ENCODE measurements at regions not wholly inside any gene's neighbourhood (a gene's known extent, or its start where the extent isn't known, plus 50 kb on each side); places are given as distances from the start of the nearest gene placed in this dataset.

GRCh38 chr12:78501825-78502224 is 362.7 kb upstream of the SYT1 start:
- TF ChIP-seq CEBPB (IDR thresholded peaks at IDR 0.05; ENCODE audit: low read depth, low read length) (no peak), POLR2A (IDR thresholded peaks at IDR 0.05; ENCODE audit: low read depth, low read length) (no peak), BHLHE40 (IDR thresholded peaks at IDR 0.05; ENCODE audit: low read depth, low read length) (no peak), RFX5 (IDR thresholded peaks at IDR 0.05; ENCODE audit: low read depth, low read length) (no peak), SMC3 (IDR thresholded peaks at IDR 0.05; ENCODE audit: low read depth, low read length) (no peak), FOS (IDR thresholded peaks at IDR 0.05; ENCODE audit: low read depth, low read length) (no peak), NFE2L2 (IDR thresholded peaks at IDR 0.05; ENCODE audit: low read depth, low read length) (no peak), CHD1 (IDR thresholded peaks at IDR 0.05; ENCODE audit: low read depth, low read length) (no peak), RAD21 (IDR thresholded peaks at IDR 0.05; ENCODE audit: low read length) (no peak), USF2 (IDR thresholded peaks at IDR 0.05; ENCODE audit: low read depth, low read length) (no peak), RCOR1 (IDR thresholded peaks at IDR 0.05; ENCODE audit: insufficient replicate concordance, low read length) (no peak), MAZ (IDR thresholded peaks at IDR 0.05; ENCODE audit: borderline replicate concordance, low read depth, low read length) (no peak)
- TF ChIP-seq, protein P1, sequence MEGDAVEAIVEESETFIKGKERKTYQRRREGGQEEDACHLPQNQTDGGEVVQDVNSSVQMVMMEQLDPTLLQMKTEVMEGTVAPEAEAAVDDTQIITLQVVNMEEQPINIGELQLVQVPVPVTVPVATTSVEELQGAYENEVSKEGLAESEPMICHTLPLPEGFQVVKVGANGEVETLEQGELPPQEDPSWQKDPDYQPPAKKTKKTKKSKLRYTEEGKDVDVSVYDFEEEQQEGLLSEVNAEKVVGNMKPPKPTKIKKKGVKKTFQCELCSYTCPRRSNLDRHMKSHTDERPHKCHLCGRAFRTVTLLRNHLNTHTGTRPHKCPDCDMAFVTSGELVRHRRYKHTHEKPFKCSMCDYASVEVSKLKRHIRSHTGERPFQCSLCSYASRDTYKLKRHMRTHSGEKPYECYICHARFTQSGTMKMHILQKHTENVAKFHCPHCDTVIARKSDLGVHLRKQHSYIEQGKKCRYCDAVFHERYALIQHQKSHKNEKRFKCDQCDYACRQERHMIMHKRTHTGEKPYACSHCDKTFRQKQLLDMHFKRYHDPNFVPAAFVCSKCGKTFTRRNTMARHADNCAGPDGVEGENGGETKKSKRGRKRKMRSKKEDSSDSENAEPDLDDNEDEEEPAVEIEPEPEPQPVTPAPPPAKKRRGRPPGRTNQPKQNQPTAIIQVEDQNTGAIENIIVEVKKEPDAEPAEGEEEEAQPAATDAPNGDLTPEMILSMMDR (conservative IDR thresholded peaks at IDR 0.05; ENCODE audit: low read depth, low read length), result no peak
